GM12878 (cell line): ENCODE measurements at regions not wholly inside any gene's neighbourhood (a gene's known extent, or its start where the extent isn't known, plus 50 kb on each side); places are given as distances from the start of the nearest gene placed in this dataset.

ENCODE experiments used
- ATAC-seq: fragments of 200-7000 bp; cut with Tn5 transposase; 3 replicates; pipeline ENCODE4 v1.9.1; 2020; ENCODE audit warnings: mild to moderate bottlenecking, moderate library complexity
- BruUV-seq: library from RNA; stranded (reverse); fragments of 400-500 nt; replicated peaks from 2 replicates; lab custom pipeline; 2021; lab: Mats Ljungman, UMichigan
- CTCF ChIA-PET: fragments of 300-600 bp; sonication (Branson Sonifier 250); formaldehyde crosslinking; extraction: SDS; loops from one replicate; lab custom pipeline; 2021; ENCODE audit warnings: inconsistent platforms; lab: Yijun Ruan, JAX
- POLR2A ChIA-PET: fragments of 350-600 bp; formaldehyde crosslinking; extraction: SDS; loops from one replicate; lab custom pipeline; 2021; ENCODE audit warnings: inconsistent platforms; lab: Charles Lee
- RAD21 ChIA-PET: fragments of 300-600 bp; sonication (Branson Sonifier 250); formaldehyde crosslinking; loops from one replicate; lab custom pipeline; 2023; ENCODE audit warnings: antibody characterized with exemption; ENCODE audit not compliant: unreplicated experiment; lab: Charles Lee
- SMC1A ChIA-PET: fragments of 300-600 bp; sonication (Branson Sonifier 250); formaldehyde crosslinking; loops from one replicate; lab custom pipeline; 2023; ENCODE audit not compliant: unreplicated experiment, uncharacterized antibody; lab: Charles Lee
- DNase-seq: peaks from one replicate; pipeline ENCODE4 v3.0.0-alpha.2; 2011; ENCODE audit warnings: low read depth, low spot score
- FAIRE-seq: peaks from 3 replicates; lab custom pipeline; 2011; peaks lifted over from hg19 to GRCh38; lab: Jason Lieb, UNC
- H2AFZ ChIP-seq: 2 replicates; pipeline ENCODE4 v1.6.0; 2011; ENCODE audit warnings: low read depth, low read length, control low read depth; ENCODE audit not compliant: control insufficient read depth
- H3K27ac ChIP-seq: 2 replicates; pipeline ENCODE4 v1.5.1; 2011; ENCODE audit warnings: control low read depth; ENCODE audit not compliant: control insufficient read depth, insufficient read depth
- H3K27me3 ChIP-seq, 2 experiments: replicated peaks in 1 of 2; 2 replicates each; pipeline versions ENCODE4 v1.6.0 to v1.6.1; 2011; ENCODE audit warnings: low read length in 1 of 2; ENCODE audit not compliant: control insufficient read depth in 2 of 2, insufficient read depth in 2 of 2
- H3K36me3 ChIP-seq, 2 experiments: 2 replicates each; pipeline ENCODE4 v1.5.1; 2011; ENCODE audit warnings: low read length in 1 of 2; ENCODE audit not compliant: control insufficient read depth in 2 of 2, insufficient read depth in 2 of 2
- H3K4me1 ChIP-seq: 2 replicates; pipeline ENCODE4 v1.6.1; 2011; ENCODE audit warnings: mild to moderate bottlenecking, low read length, moderate library complexity, mixed read lengths; ENCODE audit not compliant: control insufficient read depth, insufficient read depth
- H3K4me2 ChIP-seq: 2 replicates; pipeline ENCODE4 v1.6.0; 2011; ENCODE audit warnings: control low read depth; ENCODE audit not compliant: control insufficient read depth, insufficient read depth
- H3K4me3 ChIP-seq: fragments of 200-600 bp; sonication (generic); 2 replicates; pipeline ENCODE4 v1.5.1; 2016
- H3K79me2 ChIP-seq: 2 replicates; pipeline ENCODE4 v1.6.0; 2011; ENCODE audit warnings: low read length; ENCODE audit not compliant: control insufficient read depth, insufficient read depth
- H3K9ac ChIP-seq: 2 replicates; pipeline ENCODE4 v1.8.0; 2011; ENCODE audit warnings: low read length, control low read depth, mixed read lengths; ENCODE audit not compliant: control insufficient read depth, insufficient read depth
- H3K9me3 ChIP-seq: replicated peaks from 3 replicates; pipeline ENCODE4 v1.5.1; 2011; ENCODE audit warnings: mild to moderate bottlenecking, low read length; ENCODE audit not compliant: control insufficient read depth, insufficient read depth
- H4K20me1 ChIP-seq: 2 replicates; pipeline ENCODE4 v1.6.0; 2011; ENCODE audit not compliant: control insufficient read depth, insufficient read depth
- BCL11A ChIP-seq: IDR thresholded peaks from 2 replicates; pipeline ENCODE4 v1.6.1; 2011; ENCODE audit warnings: low read depth, low read length
- BRCA1 ChIP-seq: IDR thresholded peaks from 2 replicates; pipeline ENCODE4 v1.6.1; 2011; ENCODE audit warnings: low read depth, low read length, improper control_type of control experiment
- CBX5 ChIP-seq: sonication (generic); IDR thresholded peaks from 2 replicates; pipeline ENCODE4 v1.6.1; 2016; ENCODE audit warnings: low read depth, moderate library complexity, mild to moderate bottlenecking, inconsistent platforms
- DPF2 ChIP-seq: fragments of 450-650 bp; IDR thresholded peaks from 2 replicates; pipeline ENCODE4 v1.6.1; 2017; ENCODE audit warnings: mild to moderate bottlenecking
- ELK1 ChIP-seq: IDR thresholded peaks from 2 replicates; pipeline ENCODE4 v1.6.1; 2012; ENCODE audit warnings: low read depth, low read length, improper control_type of control experiment
- FOXM1 ChIP-seq: IDR thresholded peaks from 2 replicates; pipeline ENCODE4 v1.6.1; 2012; ENCODE audit warnings: low read depth, mild to moderate bottlenecking, inconsistent platforms, low read length, moderate library complexity
- NFIC ChIP-seq: IDR thresholded peaks from 2 replicates; pipeline ENCODE4 v1.6.1; 2012; ENCODE audit warnings: low read depth, mild to moderate bottlenecking, inconsistent platforms, low read length, moderate library complexity
- PAX8 ChIP-seq: fragments of 450-650 bp; IDR thresholded peaks from 2 replicates; pipeline ENCODE4 v1.6.1; 2017; ENCODE audit warnings: mild to moderate bottlenecking, moderate library complexity
- PKNOX1 ChIP-seq: fragments of 450-650 bp; IDR thresholded peaks from 2 replicates; pipeline ENCODE4 v1.6.1; 2016; ENCODE audit warnings: mild to moderate bottlenecking
- PML ChIP-seq: IDR thresholded peaks from 2 replicates; pipeline ENCODE4 v1.6.1; 2012; ENCODE audit warnings: low read length, inconsistent platforms
- SMAD5 ChIP-seq: IDR thresholded peaks from 2 replicates; pipeline ENCODE4 v1.6.1; 2016; ENCODE audit warnings: antibody characterized with exemption, low read depth
- TCF12 ChIP-seq: IDR thresholded peaks from 2 replicates; pipeline ENCODE4 v1.6.1; 2011; ENCODE audit warnings: low read depth, mild to moderate bottlenecking, low read length
- ZBED1 ChIP-seq: IDR thresholded peaks from 2 replicates; pipeline ENCODE4 v1.6.1; 2016; ENCODE audit warnings: borderline replicate concordance
- WGBS: methylation state at CpG from one replicate; pipeline ENCODE4 v1.1.6; 2016; ENCODE audit warnings: low lambda C conversion rate; ENCODE audit not compliant: insufficient replicate concordance, insufficient coverage; ENCODE audit errors: missing lambda C conversion rate; 5-methylcytosine and 5-hydroxymethylcytosine counted together
- in situ Hi-C: fragments of 300-500 bp; cut with MboI; formaldehyde crosslinking; loops from 9 replicates; pipeline ENCODE4 v1.14.3; 2018; ENCODE audit warnings: mixed read lengths
- intact Hi-C: fragments of 100-400 bp; cut with micrococcal nuclease; formaldehyde crosslinking; loops from one replicate; pipeline ENCODE4 v1.14.2; 2022; ENCODE audit not compliant: unreplicated experiment
- TF ChIP-seq, protein P1 (sequence below): fragments of 450-650 bp; IDR thresholded peaks from 2 replicates; pipeline ENCODE4 v1.6.1; 2017; ENCODE audit warnings: mild to moderate bottlenecking, moderate library complexity

GRCh38 chr2:237232166-237232565 lies 146.5 kb downstream of the COPS8 start:
- DNase-seq: no peak
- intact Hi-C loops (no loop called here), in situ Hi-C loops (no loop called here)

DNA sequence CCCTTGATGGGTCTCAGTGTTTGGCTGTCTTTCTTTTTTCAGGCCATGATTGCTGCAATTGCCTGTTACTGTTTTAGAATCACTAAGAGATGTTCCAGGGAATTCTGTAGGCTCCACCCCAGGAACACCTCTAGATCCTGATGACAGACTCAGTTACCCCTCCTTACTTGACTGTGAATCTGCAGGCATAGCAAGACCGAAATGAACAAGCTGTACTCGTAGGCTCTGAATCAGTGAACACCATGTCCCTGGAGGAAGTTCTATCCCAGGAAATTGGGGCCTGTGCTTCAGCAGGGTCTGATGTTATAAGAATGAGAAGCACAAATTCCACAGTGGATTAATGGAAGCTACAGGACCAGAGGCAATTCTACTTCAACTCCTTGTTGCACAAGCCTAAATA lies 148.6 kb downstream of the COPS8 start:
- no peaks in the 10 kb centered on the region for H4K20me1 ChIP-seq
- no peak overlapping the region for H3K27ac ChIP-seq
- ChIA-PET RAD21 (no interaction called here), CTCF (no interaction called here), SMC1A (no interaction called here), POLR2A (no interaction called here)
- H3K79me2 ChIP-seq: no peaks in the 10 kb centered on the region
- intact Hi-C loops: no loop called here
- ATAC-seq (no peak), FAIRE-seq (no peak), DNase-seq (no peak)
- BruUV-seq: no TSS peak
- no peaks in the 10 kb centered on the region for H3K4me1 ChIP-seq
- no peaks in the 10 kb centered on the region for H3K9me3 ChIP-seq
- no peaks in the 10 kb centered on the region for H3K36me3 ChIP-seq
- no peak overlapping the region for H3K4me3 ChIP-seq
- H3K4me2 ChIP-seq: no peak overlapping the region
- 45% methylated on average over 2 of the region's 2 CpGs for WGBS
- no peaks in the 10 kb centered on the region; a peak in 1 of 4 replicates for H3K27me3 ChIP-seq
- in situ Hi-C loops: no loop called here
- no peak overlapping the region for H2AFZ ChIP-seq
- no peak overlapping the region for H3K9ac ChIP-seq
- no peak for TF ChIP-seq ZBED1
- no peak for TF ChIP-seq PML
- no peak for TF ChIP-seq SMAD5
- no peak for TF ChIP-seq BRCA1
- TF ChIP-seq CBX5: no peak
- TF ChIP-seq ELK1: no peak
- TF ChIP-seq PAX8: no peak
- TF ChIP-seq, protein P1, sequence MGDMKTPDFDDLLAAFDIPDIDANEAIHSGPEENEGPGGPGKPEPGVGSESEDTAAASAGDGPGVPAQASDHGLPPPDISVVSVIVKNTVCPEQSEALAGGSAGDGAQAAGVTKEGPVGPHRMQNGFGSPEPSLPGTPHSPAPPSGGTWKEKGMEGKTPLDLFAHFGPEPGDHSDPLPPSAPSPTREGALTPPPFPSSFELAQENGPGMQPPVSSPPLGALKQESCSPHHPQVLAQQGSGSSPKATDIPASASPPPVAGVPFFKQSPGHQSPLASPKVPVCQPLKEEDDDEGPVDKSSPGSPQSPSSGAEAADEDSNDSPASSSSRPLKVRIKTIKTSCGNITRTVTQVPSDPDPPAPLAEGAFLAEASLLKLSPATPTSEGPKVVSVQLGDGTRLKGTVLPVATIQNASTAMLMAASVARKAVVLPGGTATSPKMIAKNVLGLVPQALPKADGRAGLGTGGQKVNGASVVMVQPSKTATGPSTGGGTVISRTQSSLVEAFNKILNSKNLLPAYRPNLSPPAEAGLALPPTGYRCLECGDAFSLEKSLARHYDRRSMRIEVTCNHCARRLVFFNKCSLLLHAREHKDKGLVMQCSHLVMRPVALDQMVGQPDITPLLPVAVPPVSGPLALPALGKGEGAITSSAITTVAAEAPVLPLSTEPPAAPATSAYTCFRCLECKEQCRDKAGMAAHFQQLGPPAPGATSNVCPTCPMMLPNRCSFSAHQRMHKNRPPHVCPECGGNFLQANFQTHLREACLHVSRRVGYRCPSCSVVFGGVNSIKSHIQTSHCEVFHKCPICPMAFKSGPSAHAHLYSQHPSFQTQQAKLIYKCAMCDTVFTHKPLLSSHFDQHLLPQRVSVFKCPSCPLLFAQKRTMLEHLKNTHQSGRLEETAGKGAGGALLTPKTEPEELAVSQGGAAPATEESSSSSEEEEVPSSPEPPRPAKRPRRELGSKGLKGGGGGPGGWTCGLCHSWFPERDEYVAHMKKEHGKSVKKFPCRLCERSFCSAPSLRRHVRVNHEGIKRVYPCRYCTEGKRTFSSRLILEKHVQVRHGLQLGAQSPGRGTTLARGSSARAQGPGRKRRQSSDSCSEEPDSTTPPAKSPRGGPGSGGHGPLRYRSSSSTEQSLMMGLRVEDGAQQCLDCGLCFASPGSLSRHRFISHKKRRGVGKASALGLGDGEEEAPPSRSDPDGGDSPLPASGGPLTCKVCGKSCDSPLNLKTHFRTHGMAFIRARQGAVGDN: no peak
- TF ChIP-seq NFIC: no peak
- no peak for TF ChIP-seq FOXM1
- no peak for TF ChIP-seq DPF2

More at GRCh38 chr2:237232166-237232565, 146.5 kb downstream of the COPS8 start:
- TF ChIP-seq PKNOX1: no peak
- TF ChIP-seq TCF12: no peak
- TF ChIP-seq BCL11A: no peak
- no peaks in the 10 kb centered on the region for H3K4me1 ChIP-seq
- ChIA-PET RAD21 (no interaction called here), CTCF (no interaction called here), SMC1A (no interaction called here), POLR2A (no interaction called here)
- no TSS peak for BruUV-seq
- no peaks in the 10 kb centered on the region for H4K20me1 ChIP-seq
- no peaks in the 10 kb centered on the region for H3K9me3 ChIP-seq
- no peak overlapping the region for H3K27ac ChIP-seq
- H3K36me3 ChIP-seq: no peaks in the 10 kb centered on the region
- FAIRE-seq (no peak), ATAC-seq (no peak)
- no peak overlapping the region for H3K4me3 ChIP-seq
- no peaks in the 10 kb centered on the region; a peak in 1 of 4 replicates for H3K27me3 ChIP-seq
- H3K79me2 ChIP-seq: no peaks in the 10 kb centered on the region
- no peak overlapping the region for H2AFZ ChIP-seq
- no peak overlapping the region for H3K9ac ChIP-seq
- no peak overlapping the region for H3K4me2 ChIP-seq
